ENCODE measurements at regions not wholly inside any gene's neighbourhood (a gene's known extent, or its start where the extent isn't known, plus 50 kb on each side); places are given as distances from the start of the nearest gene placed in this dataset.

DNA sequence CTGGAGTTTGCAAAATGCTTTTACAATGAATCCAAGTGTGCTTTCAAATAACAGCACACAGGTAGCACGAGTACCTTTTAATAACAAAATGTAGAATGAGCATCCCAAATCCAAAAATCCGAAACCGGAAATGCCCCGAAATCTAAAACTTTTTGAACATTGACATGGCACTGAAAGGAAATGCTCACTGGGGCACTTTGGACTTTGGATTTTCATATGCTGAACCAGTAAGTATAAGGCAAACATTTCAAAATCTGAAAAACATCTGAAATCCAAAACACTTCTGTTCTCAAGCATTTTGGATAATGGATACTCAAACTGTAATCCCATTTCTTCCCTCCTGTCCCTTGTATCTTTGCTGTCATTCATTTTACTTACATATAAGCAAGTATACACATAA lies 50.1 kb downstream of the GCNT4 start:
- H3K4me3 ChIP-seq (ENCODE audit: low read length in 2 of 2): no peak overlapping the region
- no peaks in the 10 kb centered on the region for H3K4me1 ChIP-seq (ENCODE audit: control insufficient read depth in 2 of 2, insufficient read depth in 2 of 2, low read length in 2 of 2)
- no peak overlapping the region for H3K27ac ChIP-seq (ENCODE audit: low read depth in 1 of 2, low read length in 1 of 2)
- H3K27me3 ChIP-seq (ENCODE audit: control insufficient read depth in 2 of 2, insufficient read depth in 1 of 2, low read length in 1 of 2): no peaks in the 10 kb centered on the region
- no peaks in the 10 kb centered on the region for H3K36me3 ChIP-seq (ENCODE audit: control insufficient read depth in 2 of 2, insufficient read depth in 2 of 2, low read length in 1 of 2)
- DNase-seq (ENCODE audit: low read depth in 6 of 9, low spot score in 9 of 9): no peak
- H3K9me3 ChIP-seq (ENCODE audit: control insufficient read depth in 2 of 2, insufficient read depth in 1 of 2, low read length in 1 of 2): peaks cover 1 to 11% of the 10 kb centered on the region in 2 donors
- 98% methylated on average over 4 of the region's 4 CpGs for WGBS

DNA sequence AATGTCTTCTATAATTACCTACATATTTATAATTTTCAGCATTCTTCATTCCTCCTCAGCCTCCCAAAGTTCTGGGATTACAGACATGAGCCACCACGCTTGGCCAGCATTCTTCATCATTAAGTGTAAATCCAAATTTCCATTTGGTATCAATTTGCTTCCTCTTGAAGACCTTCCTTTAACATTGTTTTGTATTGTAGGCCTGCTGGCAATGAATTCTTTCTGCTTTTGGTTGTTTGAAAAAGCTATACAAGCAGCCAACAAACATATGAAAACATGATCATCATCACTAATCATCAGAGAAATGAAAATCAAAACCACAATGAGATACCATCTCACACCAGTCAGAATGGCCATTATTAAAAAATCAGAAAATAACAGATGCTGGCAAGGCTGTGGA lies 56.4 kb downstream of the GCNT4 start:
- H3K4me3 ChIP-seq (ENCODE audit: low read length in 2 of 2): no peak overlapping the region
- H3K36me3 ChIP-seq (ENCODE audit: control insufficient read depth in 2 of 2, insufficient read depth in 2 of 2, low read length in 1 of 2): no peaks in the 10 kb centered on the region
- no peaks in the 10 kb centered on the region for H3K4me1 ChIP-seq (ENCODE audit: control insufficient read depth in 2 of 2, insufficient read depth in 2 of 2, low read length in 2 of 2)
- no peak for DNase-seq (ENCODE audit: low read depth in 6 of 9, low spot score in 9 of 9)
- WGBS: 99% methylated on average over 1 of the region's 1 CpG
- H3K9me3 ChIP-seq (ENCODE audit: control insufficient read depth in 2 of 2, insufficient read depth in 1 of 2, low read length in 1 of 2): no peaks in the 10 kb centered on the region
- H3K27me3 ChIP-seq (ENCODE audit: control insufficient read depth in 2 of 2, insufficient read depth in 1 of 2, low read length in 1 of 2): no peaks in the 10 kb centered on the region
- H3K27ac ChIP-seq (ENCODE audit: low read depth in 1 of 2, low read length in 1 of 2): no peak overlapping the region

- H3K4me1 ChIP-seq (ENCODE audit: control insufficient read depth in 2 of 2, insufficient read depth in 2 of 2, low read length in 2 of 2): no peaks in the 10 kb centered on the region
- no peak overlapping the region for H3K27ac ChIP-seq (ENCODE audit: low read depth in 1 of 2, low read length in 1 of 2)
- 93% methylated on average over 2 of the region's 2 CpGs for WGBS
- no peak overlapping the region for H3K4me3 ChIP-seq (ENCODE audit: low read length in 2 of 2)
- no peaks in the 10 kb centered on the region for H3K27me3 ChIP-seq (ENCODE audit: control insufficient read depth in 2 of 2, insufficient read depth in 1 of 2, low read length in 1 of 2)
- H3K9me3 ChIP-seq (ENCODE audit: control insufficient read depth in 2 of 2, insufficient read depth in 1 of 2, low read length in 1 of 2): no peaks in the 10 kb centered on the region
- no peak for DNase-seq (ENCODE audit: low read depth in 6 of 9, low spot score in 9 of 9)
- no peaks in the 10 kb centered on the region for H3K36me3 ChIP-seq (ENCODE audit: control insufficient read depth in 2 of 2, insufficient read depth in 2 of 2, low read length in 1 of 2)
These were observed 57.5 kb downstream of the GCNT4 start for GRCh38 chr5:74994826-74995225.

- H3K9me3 ChIP-seq (ENCODE audit: control insufficient read depth in 2 of 2, insufficient read depth in 1 of 2, low read length in 1 of 2): no peaks in the 10 kb centered on the region
- no peak for DNase-seq (ENCODE audit: low read depth in 6 of 9, low spot score in 9 of 9)
- no peaks in the 10 kb centered on the region for H3K27me3 ChIP-seq (ENCODE audit: control insufficient read depth in 2 of 2, insufficient read depth in 1 of 2, low read length in 1 of 2)
- 96% methylated on average over 4 of the region's 4 CpGs for WGBS
- H3K4me1 ChIP-seq (ENCODE audit: control insufficient read depth in 2 of 2, insufficient read depth in 2 of 2, low read length in 2 of 2): no peaks in the 10 kb centered on the region
- no peak overlapping the region for H3K4me3 ChIP-seq (ENCODE audit: low read length in 2 of 2)
- H3K36me3 ChIP-seq (ENCODE audit: control insufficient read depth in 2 of 2, insufficient read depth in 2 of 2, low read length in 1 of 2): no peaks in the 10 kb centered on the region
- H3K27ac ChIP-seq (ENCODE audit: low read depth in 1 of 2, low read length in 1 of 2): no peak overlapping the region
These were observed 58.6 kb downstream of the GCNT4 start for GRCh38 chr5:74993743-74994142.

GRCh38 chr5:74992791-74993190 lies 59.6 kb downstream of the GCNT4 start:
- Histone ChIP-seq H3K4me1 (ENCODE audit: control insufficient read depth in 2 of 2, insufficient read depth in 2 of 2, low read length in 2 of 2) (no peaks in the 10 kb centered on the region), H3K4me3 (ENCODE audit: low read length in 2 of 2) (no peak overlapping the region), H3K9me3 (ENCODE audit: control insufficient read depth in 2 of 2, insufficient read depth in 1 of 2, low read length in 1 of 2) (no peaks in the 10 kb centered on the region), H3K27me3 (ENCODE audit: control insufficient read depth in 2 of 2, insufficient read depth in 1 of 2, low read length in 1 of 2) (no peaks in the 10 kb centered on the region), H3K36me3 (ENCODE audit: control insufficient read depth in 2 of 2, insufficient read depth in 2 of 2, low read length in 1 of 2) (no peaks in the 10 kb centered on the region), H3K27ac (ENCODE audit: low read depth in 1 of 2, low read length in 1 of 2) (no peak overlapping the region)
- 83% methylated on average over 4 of the region's 4 CpGs for WGBS
- no peak for DNase-seq (ENCODE audit: low read depth in 6 of 9, low spot score in 9 of 9)

DNA sequence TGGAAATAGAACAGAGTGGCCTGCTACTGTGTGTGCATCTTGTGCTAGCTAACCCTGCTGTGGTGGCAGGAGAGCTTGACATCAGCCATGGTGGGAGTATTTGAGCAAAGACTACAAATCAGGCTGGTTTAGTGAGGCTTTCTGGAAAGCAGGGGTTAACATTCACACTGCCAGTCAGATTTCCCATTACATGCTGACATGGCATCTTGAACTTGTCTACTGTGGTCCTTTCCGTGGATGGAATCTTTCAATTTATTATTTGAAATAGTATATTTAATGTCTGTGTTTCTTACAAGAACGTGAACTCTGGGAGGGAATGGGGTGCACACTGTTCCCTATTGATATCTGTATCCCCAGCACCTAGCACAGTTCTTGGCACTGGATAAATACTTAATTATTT lies 60.8 kb downstream of the GCNT4 start:
- Histone ChIP-seq H3K4me1 (ENCODE audit: control insufficient read depth in 2 of 2, insufficient read depth in 2 of 2, low read length in 2 of 2) (no peaks in the 10 kb centered on the region), H3K36me3 (ENCODE audit: control insufficient read depth in 2 of 2, insufficient read depth in 2 of 2, low read length in 1 of 2) (no peaks in the 10 kb centered on the region), H3K4me3 (ENCODE audit: low read length in 2 of 2) (no peak overlapping the region), H3K27me3 (ENCODE audit: control insufficient read depth in 2 of 2, insufficient read depth in 1 of 2, low read length in 1 of 2) (no peaks in the 10 kb centered on the region), H3K27ac (ENCODE audit: low read depth in 1 of 2, low read length in 1 of 2) (no peak overlapping the region), H3K9me3 (ENCODE audit: control insufficient read depth in 2 of 2, insufficient read depth in 1 of 2, low read length in 1 of 2) (no peaks in the 10 kb centered on the region)
- 95% methylated on average over 2 of the region's 2 CpGs for WGBS
- no peak for DNase-seq (ENCODE audit: low read depth in 6 of 9, low spot score in 9 of 9)

- no peak overlapping the region for H3K27ac ChIP-seq (ENCODE audit: low read depth in 1 of 2, low read length in 1 of 2)
- no peaks in the 10 kb centered on the region for H3K9me3 ChIP-seq (ENCODE audit: control insufficient read depth in 2 of 2, insufficient read depth in 1 of 2, low read length in 1 of 2)
- H3K36me3 ChIP-seq (ENCODE audit: control insufficient read depth in 2 of 2, insufficient read depth in 2 of 2, low read length in 1 of 2): no peaks in the 10 kb centered on the region
- H3K4me1 ChIP-seq (ENCODE audit: control insufficient read depth in 2 of 2, insufficient read depth in 2 of 2, low read length in 2 of 2): no peaks in the 10 kb centered on the region
- DNase-seq (ENCODE audit: low read depth in 6 of 9, low spot score in 9 of 9): no peak
- H3K27me3 ChIP-seq (ENCODE audit: control insufficient read depth in 2 of 2, insufficient read depth in 1 of 2, low read length in 1 of 2): no peaks in the 10 kb centered on the region
- 93% methylated on average over 6 of the region's 6 CpGs for WGBS
- no peak overlapping the region for H3K4me3 ChIP-seq (ENCODE audit: low read length in 2 of 2)
These were observed 62.2 kb downstream of the GCNT4 start for GRCh38 chr5:74990194-74990593.

DNA sequence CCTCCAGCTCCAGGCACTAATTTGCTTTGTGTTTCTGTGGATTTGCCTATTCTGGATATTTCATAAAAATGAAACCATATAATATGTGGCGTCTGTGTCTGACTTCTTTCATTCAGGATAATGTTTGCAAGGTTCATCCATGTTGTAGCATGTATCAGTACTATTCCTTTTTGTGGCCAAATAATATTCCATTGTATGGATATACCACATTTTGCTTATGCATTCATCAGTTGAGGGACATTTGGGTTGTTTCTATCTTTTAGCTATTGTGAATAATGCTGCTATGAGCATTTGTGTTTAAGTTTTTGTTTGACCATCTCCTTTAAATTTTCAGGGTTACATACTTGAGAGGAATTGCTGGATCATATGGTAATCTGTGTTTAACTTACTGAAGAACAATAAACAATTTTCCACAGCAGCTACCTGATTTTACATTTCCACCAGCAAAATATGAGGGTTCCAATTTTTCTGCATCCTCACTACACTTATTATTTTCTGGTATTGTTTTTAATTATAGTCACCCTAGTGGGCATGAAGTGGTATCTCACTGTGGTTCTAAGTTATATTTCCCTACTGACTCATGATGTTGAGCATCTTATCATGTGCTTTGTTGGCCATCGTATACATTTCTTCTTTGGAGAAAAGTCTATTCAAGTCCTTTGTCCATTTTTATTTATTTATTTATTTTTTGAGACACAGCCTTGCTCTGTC lies 63.9 kb downstream of the GCNT4 start:
- DNase-seq (ENCODE audit: low read depth in 6 of 9, low spot score in 9 of 9): no peak
- 96% methylated on average over 2 of the region's 2 CpGs for WGBS
- no peak overlapping the region for H3K27ac ChIP-seq (ENCODE audit: low read depth in 1 of 2, low read length in 1 of 2)
- no peak overlapping the region for H3K4me3 ChIP-seq (ENCODE audit: low read length in 2 of 2)
- H3K9me3 ChIP-seq (ENCODE audit: control insufficient read depth in 2 of 2, insufficient read depth in 1 of 2, low read length in 1 of 2): no peaks in the 10 kb centered on the region
- no peaks in the 10 kb centered on the region for H3K4me1 ChIP-seq (ENCODE audit: control insufficient read depth in 2 of 2, insufficient read depth in 2 of 2, low read length in 2 of 2)
- H3K36me3 ChIP-seq (ENCODE audit: control insufficient read depth in 2 of 2, insufficient read depth in 2 of 2, low read length in 1 of 2): no peaks in the 10 kb centered on the region
- no peaks in the 10 kb centered on the region for H3K27me3 ChIP-seq (ENCODE audit: control insufficient read depth in 2 of 2, insufficient read depth in 1 of 2, low read length in 1 of 2)

GRCh38 chr5:74978345-74978744 lies 74.0 kb downstream of the GCNT4 start:
- Histone ChIP-seq H3K36me3 (ENCODE audit: control insufficient read depth in 2 of 2, insufficient read depth in 2 of 2, low read length in 1 of 2) (no peaks in the 10 kb centered on the region), H3K27ac (ENCODE audit: low read depth in 1 of 2, low read length in 1 of 2) (no peak overlapping the region), H3K4me1 (ENCODE audit: control insufficient read depth in 2 of 2, insufficient read depth in 2 of 2, low read length in 2 of 2) (peaks cover 0 to 2% of the 10 kb centered on the region in 2 donors), H3K4me3 (ENCODE audit: low read length in 2 of 2) (no peak overlapping the region), H3K9me3 (ENCODE audit: control insufficient read depth in 2 of 2, insufficient read depth in 1 of 2, low read length in 1 of 2) (no peaks in the 10 kb centered on the region), H3K27me3 (ENCODE audit: control insufficient read depth in 2 of 2, insufficient read depth in 1 of 2, low read length in 1 of 2) (no peaks in the 10 kb centered on the region)
- no peak for DNase-seq (ENCODE audit: low read depth in 6 of 9, low spot score in 9 of 9)
- WGBS: 84% methylated on average over 1 of the region's 1 CpG
